Fibroblast of pulmonary artery (primary cell): ENCODE measurements at regions not wholly inside any gene's neighbourhood (a gene's known extent, or its start where the extent isn't known, plus 50 kb on each side); places are given as distances from the start of the nearest gene placed in this dataset.

Source experiments
- DNase-seq: peaks from one replicate; pipeline ENCODE4 v3.0.0-alpha.2; 2010; ENCODE audit warnings: low read depth
- H3K4me3 ChIP-seq: replicated peaks from 2 replicates; pipeline ENCODE4 v1.5.1; 2011; ENCODE audit warnings: low read depth, mild to moderate bottlenecking, control low read depth, low read length, moderate library complexity
- CTCF ChIP-seq: IDR thresholded peaks from 2 replicates; pipeline ENCODE4 v1.5.1; 2011; ENCODE audit warnings: mild to moderate bottlenecking, control low read depth, low read length, inconsistent platforms; ENCODE audit errors: missing control alignments

- no peak for TF ChIP-seq CTCF
Measured at GRCh38 chr22:27526901-27527300, 274.7 kb downstream of the MN1 start.

GRCh38 chr22:27531782-27532530, 269.6 kb downstream of the MN1 start:
- peak; percentile 86 for DNase-seq
- TF ChIP-seq CTCF, result no peak
- H3K4me3 ChIP-seq, result no peak overlapping the region

More at GRCh38 chr22:27526901-27527300, 274.7 kb downstream of the MN1 start:
- H3K4me3 ChIP-seq, result no peak overlapping the region
- DNase-seq, result no peak

- no peak for TF ChIP-seq CTCF
- no peak overlapping the region for H3K4me3 ChIP-seq
Measured at GRCh38 chr22:27533105-27533745, 268.3 kb downstream of the MN1 start.

GRCh38 chr22:27534720-27535125, 266.8 kb downstream of the MN1 start:
- no peak overlapping the region for H3K4me3 ChIP-seq
- DNase-seq, result peak; percentile 80
- TF ChIP-seq CTCF, result no peak

More at GRCh38 chr22:27533105-27533745, 268.3 kb downstream of the MN1 start:
- no peak for DNase-seq

GRCh38 chr22:27535452-27535851, 266.1 kb downstream of the MN1 start:
- no peak overlapping the region for H3K4me3 ChIP-seq
- DNase-seq, result no peak
- no peak for TF ChIP-seq CTCF

GRCh38 chr22:27537501-27537900, 264.1 kb downstream of the MN1 start:
- DNase-seq, result peak; percentile 59
- no peak for TF ChIP-seq CTCF
- H3K4me3 ChIP-seq, result no peak overlapping the region

- TF ChIP-seq CTCF, result no peak
- DNase-seq, result no peak
- no peak overlapping the region for H3K4me3 ChIP-seq
Measured at GRCh38 chr22:27538666-27539065, 262.9 kb downstream of the MN1 start.
